HEK293 (cell line): ENCODE measurements at regions not wholly inside any gene's neighbourhood (a gene's known extent, or its start where the extent isn't known, plus 50 kb on each side); places are given as distances from the start of the nearest gene placed in this dataset.

Source experiments
- CTCF ChIA-PET: fragments of 350-600 bp; formaldehyde crosslinking; extraction: SDS; loops from one replicate; lab custom pipeline; 2021; ENCODE audit warnings: antibody characterized with exemption; lab: Yijun Ruan, JAX
- POLR2A ChIA-PET: fragments of 300-600 bp; formaldehyde crosslinking; extraction: SDS; loops from one replicate; lab custom pipeline; 2020; ENCODE audit warnings: antibody characterized with exemption, inconsistent platforms; lab: Yijun Ruan, JAX
- H3K27ac ChIP-seq: fragments of 200-500 bp; sonication (Bioruptor generic); 2 replicates; pipeline ENCODE4 v1.5.1; 2014; ENCODE audit warnings: low read depth, low read length, control low read depth, inconsistent platforms; ENCODE audit errors: extremely low read depth
- H3K36me3 ChIP-seq, 2 experiments: fragments of 200-500 bp in 1 of 2; sonication (Bioruptor generic) in 1 of 2; 1 replicate in 1 of 2; 2 replicates in 1 of 2; pipeline ENCODE4 v1.5.1; 2014 to 2017; ENCODE audit warnings: inconsistent platforms in 2 of 2, low read length in 2 of 2; ENCODE audit not compliant: control insufficient read depth in 2 of 2, insufficient read depth in 1 of 2
- H3K4me1 ChIP-seq: fragments of 200-500 bp; sonication (Bioruptor generic); 2 replicates; pipeline ENCODE4 v1.5.1; 2014; ENCODE audit warnings: mild to moderate bottlenecking, low read length, inconsistent platforms; ENCODE audit not compliant: control insufficient read depth, insufficient read depth
- H3K4me3 ChIP-seq: 2 replicates; pipeline ENCODE4 v1.5.1; 2011; ENCODE audit warnings: low read depth, mild to moderate bottlenecking, control low read depth, low read length, moderate library complexity
- H3K9me3 ChIP-seq: fragments of 200-500 bp; sonication (Bioruptor generic); 2 replicates; pipeline ENCODE4 v1.5.1; 2014; ENCODE audit warnings: low read depth, low read length, inconsistent platforms; ENCODE audit not compliant: control insufficient read depth, insufficient read depth
- GLI2 ChIP-seq: fragments of 450-650 bp; formaldehyde crosslinking; IDR thresholded peaks from 2 replicates; pipeline ENCODE4; 2017; ENCODE audit warnings: missing biosample characterization, missing genetic modification characterization, low read depth, borderline replicate concordance
- SALL2 ChIP-seq: fragments of 450-650 bp; formaldehyde crosslinking; IDR thresholded peaks from 2 replicates; pipeline ENCODE4 v1.5.0; 2017; ENCODE audit warnings: missing biosample characterization, mild to moderate bottlenecking, missing genetic modification characterization, borderline replicate concordance
- TRIM28 ChIP-seq: IDR thresholded peaks from 2 replicates; pipeline ENCODE4 v1.6.1; 2011; ENCODE audit warnings: low read length, control low read depth, borderline replicate concordance
- ZBTB11 ChIP-seq: fragments of 450-650 bp; formaldehyde crosslinking; conservative IDR thresholded peaks from 2 replicates; pipeline ENCODE4 v1.5.1; 2016; ENCODE audit warnings: low read depth, missing biosample characterization, missing genetic modification characterization
- ZBTB20 ChIP-seq: fragments of 450-650 bp; formaldehyde crosslinking; IDR thresholded peaks from 2 replicates; pipeline ENCODE4 v1.5.1; 2016; ENCODE audit warnings: missing biosample characterization, missing genetic modification characterization
- ZBTB49 ChIP-seq: fragments of 450-650 bp; formaldehyde crosslinking; IDR thresholded peaks from 2 replicates; pipeline ENCODE4 v1.5.1; 2016; ENCODE audit warnings: missing biosample characterization, missing genetic modification characterization, low read depth
- ZBTB6 ChIP-seq: fragments of 450-650 bp; formaldehyde crosslinking; IDR thresholded peaks from 2 replicates; pipeline ENCODE4 v1.5.1; 2017; ENCODE audit warnings: missing biosample characterization, missing genetic modification characterization
- ZNF112 ChIP-seq: fragments of 450-650 bp; formaldehyde crosslinking; IDR thresholded peaks from 2 replicates; pipeline ENCODE4 v1.5.0; 2017; ENCODE audit warnings: missing biosample characterization, missing genetic modification characterization
- ZNF239 ChIP-seq: fragments of 450-650 bp; formaldehyde crosslinking; IDR thresholded peaks from 2 replicates; pipeline ENCODE4 v1.5.1; 2016; ENCODE audit warnings: missing biosample characterization, missing genetic modification characterization
- ZNF354C ChIP-seq: fragments of 450-650 bp; formaldehyde crosslinking; IDR thresholded peaks from 2 replicates; pipeline ENCODE4 v1.5.1; 2016; ENCODE audit warnings: missing biosample characterization, missing genetic modification characterization, low read depth, borderline replicate concordance
- ZNF362 ChIP-seq: fragments of 450-650 bp; formaldehyde crosslinking; IDR thresholded peaks from 2 replicates; pipeline ENCODE4 v1.5.1; 2016; ENCODE audit warnings: missing biosample characterization, missing genetic modification characterization
- ZNF473 ChIP-seq: fragments of 450-650 bp; formaldehyde crosslinking; IDR thresholded peaks from 2 replicates; pipeline ENCODE4 v1.5.1; 2017; ENCODE audit warnings: missing biosample characterization, missing genetic modification characterization
- ZNF514 ChIP-seq: fragments of 450-650 bp; formaldehyde crosslinking; IDR thresholded peaks from 2 replicates; pipeline ENCODE4 v1.5.1; 2016; ENCODE audit warnings: missing biosample characterization, missing genetic modification characterization
- ZNF521 ChIP-seq: fragments of 450-650 bp; formaldehyde crosslinking; IDR thresholded peaks from 2 replicates; pipeline ENCODE4 v1.5.1; 2017; ENCODE audit warnings: missing biosample characterization, mild to moderate bottlenecking, missing genetic modification characterization
- ZNF544 ChIP-seq: fragments of 450-650 bp; formaldehyde crosslinking; IDR thresholded peaks from 2 replicates; pipeline ENCODE4 v1.5.0; 2017; ENCODE audit warnings: missing biosample characterization, missing genetic modification characterization
- ZNF549 ChIP-seq: fragments of 450-650 bp; IDR thresholded peaks from 2 replicates; pipeline ENCODE4 v1.5.1; 2018; ENCODE audit warnings: missing biosample characterization, missing genetic modification characterization, mild to moderate bottlenecking, inconsistent platforms, moderate library complexity
- ZNF571 ChIP-seq: fragments of 450-650 bp; formaldehyde crosslinking; IDR thresholded peaks from 2 replicates; pipeline ENCODE4 v1.5.0; 2017; ENCODE audit warnings: missing biosample characterization, missing genetic modification characterization
- ZNF585B ChIP-seq: fragments of 450-650 bp; formaldehyde crosslinking; IDR thresholded peaks from 2 replicates; pipeline ENCODE4 v1.5.1; 2016; ENCODE audit warnings: missing biosample characterization, missing genetic modification characterization
- ZNF621 ChIP-seq: fragments of 450-650 bp; formaldehyde crosslinking; IDR thresholded peaks from 2 replicates; pipeline ENCODE4 v1.5.1; 2017; ENCODE audit warnings: missing biosample characterization, missing genetic modification characterization
- ZNF776 ChIP-seq: fragments of 450-650 bp; formaldehyde crosslinking; IDR thresholded peaks from 2 replicates; pipeline ENCODE4 v1.5.0; 2017; ENCODE audit warnings: missing biosample characterization, missing genetic modification characterization, borderline replicate concordance
- ZSCAN16 ChIP-seq: fragments of 450-650 bp; formaldehyde crosslinking; IDR thresholded peaks from 2 replicates; pipeline ENCODE4 v1.5.1; 2016; ENCODE audit warnings: missing biosample characterization, missing genetic modification characterization
- TF ChIP-seq, protein P1 (sequence below): fragments of 450-650 bp; formaldehyde crosslinking; IDR thresholded peaks from 2 replicates; pipeline ENCODE4 v1.5.1; 2016; ENCODE audit warnings: missing biosample characterization, missing genetic modification characterization
- TF ChIP-seq, protein P2 (sequence below): fragments of 450-650 bp; formaldehyde crosslinking; IDR thresholded peaks from 2 replicates; pipeline ENCODE4 v1.5.0; 2017; ENCODE audit warnings: missing biosample characterization, missing genetic modification characterization, borderline replicate concordance
- TF ChIP-seq, protein P3 (sequence below): fragments of 450-650 bp; formaldehyde crosslinking; IDR thresholded peaks from 2 replicates; pipeline ENCODE4 v1.5.1; 2016; ENCODE audit warnings: missing biosample characterization, missing genetic modification characterization

- no peaks in the 10 kb centered on the region for H3K9me3 ChIP-seq
- ChIA-PET POLR2A (no interaction called here), CTCF (no interaction called here)
- H3K36me3 ChIP-seq, result no peaks in the 10 kb centered on the region
- no peak overlapping the region for H3K4me3 ChIP-seq
- no peaks in the 10 kb centered on the region for H3K4me1 ChIP-seq
- H3K27ac ChIP-seq, result no peak overlapping the region
- TF ChIP-seq ZNF571 (tag by site-specific recombination) (peak; percentile 62; the same call in 1 of the 2 replicates), ZNF112 (peak; percentile 54), SALL2 (tag by site-specific recombination) (peak; percentile 86), ZBTB49 (tag by site-specific recombination) (no peak), ZNF354C (0 out of 2 replicates have a peak, but pooled peaks have one; percentile 24), ZNF544 (tag by site-specific recombination) (peak; percentile 32; the same call in 1 of the 2 replicates), ZNF549 (tag by site-specific recombination) (no peak), GLI2 (tag by site-specific recombination) (no peak), ZNF585B (no peak), ZBTB6 (tag by site-specific recombination) (no peak), ZNF521 (tag by site-specific recombination) (peak; percentile 62), ZNF514 (tag by site-specific recombination) (0 out of 2 replicates have a peak, but pooled peaks have one; percentile 5), ZBTB20 (tag by site-specific recombination) (no peak), ZNF239 (tag by site-specific recombination) (peak; percentile 55; the same call in 1 of the 2 replicates), ZNF776 (tag by site-specific recombination) (peak; percentile 40; the same call in 1 of the 2 replicates), ZNF362 (tag by site-specific recombination) (no peak), TRIM28 (no peak), ZNF621 (tag by site-specific recombination) (peak; percentile 52; the same call in 1 of the 2 replicates), ZBTB11 (tag by site-specific recombination) (no peak), ZSCAN16 (tag by site-specific recombination) (no peak), ZNF473 (peak; percentile 46; the same call in 1 of the 2 replicates)
- TF ChIP-seq, protein P1, sequence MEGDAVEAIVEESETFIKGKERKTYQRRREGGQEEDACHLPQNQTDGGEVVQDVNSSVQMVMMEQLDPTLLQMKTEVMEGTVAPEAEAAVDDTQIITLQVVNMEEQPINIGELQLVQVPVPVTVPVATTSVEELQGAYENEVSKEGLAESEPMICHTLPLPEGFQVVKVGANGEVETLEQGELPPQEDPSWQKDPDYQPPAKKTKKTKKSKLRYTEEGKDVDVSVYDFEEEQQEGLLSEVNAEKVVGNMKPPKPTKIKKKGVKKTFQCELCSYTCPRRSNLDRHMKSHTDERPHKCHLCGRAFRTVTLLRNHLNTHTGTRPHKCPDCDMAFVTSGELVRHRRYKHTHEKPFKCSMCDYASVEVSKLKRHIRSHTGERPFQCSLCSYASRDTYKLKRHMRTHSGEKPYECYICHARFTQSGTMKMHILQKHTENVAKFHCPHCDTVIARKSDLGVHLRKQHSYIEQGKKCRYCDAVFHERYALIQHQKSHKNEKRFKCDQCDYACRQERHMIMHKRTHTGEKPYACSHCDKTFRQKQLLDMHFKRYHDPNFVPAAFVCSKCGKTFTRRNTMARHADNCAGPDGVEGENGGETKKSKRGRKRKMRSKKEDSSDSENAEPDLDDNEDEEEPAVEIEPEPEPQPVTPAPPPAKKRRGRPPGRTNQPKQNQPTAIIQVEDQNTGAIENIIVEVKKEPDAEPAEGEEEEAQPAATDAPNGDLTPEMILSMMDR, result no peak
- TF ChIP-seq, protein P2, sequence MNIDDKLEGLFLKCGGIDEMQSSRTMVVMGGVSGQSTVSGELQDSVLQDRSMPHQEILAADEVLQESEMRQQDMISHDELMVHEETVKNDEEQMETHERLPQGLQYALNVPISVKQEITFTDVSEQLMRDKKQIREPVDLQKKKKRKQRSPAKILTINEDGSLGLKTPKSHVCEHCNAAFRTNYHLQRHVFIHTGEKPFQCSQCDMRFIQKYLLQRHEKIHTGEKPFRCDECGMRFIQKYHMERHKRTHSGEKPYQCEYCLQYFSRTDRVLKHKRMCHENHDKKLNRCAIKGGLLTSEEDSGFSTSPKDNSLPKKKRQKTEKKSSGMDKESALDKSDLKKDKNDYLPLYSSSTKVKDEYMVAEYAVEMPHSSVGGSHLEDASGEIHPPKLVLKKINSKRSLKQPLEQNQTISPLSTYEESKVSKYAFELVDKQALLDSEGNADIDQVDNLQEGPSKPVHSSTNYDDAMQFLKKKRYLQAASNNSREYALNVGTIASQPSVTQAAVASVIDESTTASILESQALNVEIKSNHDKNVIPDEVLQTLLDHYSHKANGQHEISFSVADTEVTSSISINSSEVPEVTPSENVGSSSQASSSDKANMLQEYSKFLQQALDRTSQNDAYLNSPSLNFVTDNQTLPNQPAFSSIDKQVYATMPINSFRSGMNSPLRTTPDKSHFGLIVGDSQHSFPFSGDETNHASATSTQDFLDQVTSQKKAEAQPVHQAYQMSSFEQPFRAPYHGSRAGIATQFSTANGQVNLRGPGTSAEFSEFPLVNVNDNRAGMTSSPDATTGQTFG, result peak; percentile 15
- TF ChIP-seq, protein P3, sequence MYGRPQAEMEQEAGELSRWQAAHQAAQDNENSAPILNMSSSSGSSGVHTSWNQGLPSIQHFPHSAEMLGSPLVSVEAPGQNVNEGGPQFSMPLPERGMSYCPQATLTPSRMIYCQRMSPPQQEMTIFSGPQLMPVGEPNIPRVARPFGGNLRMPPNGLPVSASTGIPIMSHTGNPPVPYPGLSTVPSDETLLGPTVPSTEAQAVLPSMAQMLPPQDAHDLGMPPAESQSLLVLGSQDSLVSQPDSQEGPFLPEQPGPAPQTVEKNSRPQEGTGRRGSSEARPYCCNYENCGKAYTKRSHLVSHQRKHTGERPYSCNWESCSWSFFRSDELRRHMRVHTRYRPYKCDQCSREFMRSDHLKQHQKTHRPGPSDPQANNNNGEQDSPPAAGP (tag by site-specific recombination), result no peak
Measured at GRCh38 chr1:29554208-29554778, 318.0 kb downstream of the PTPRU start.
